H1 (cell line): ENCODE measurements at regions not wholly inside any gene's neighbourhood (a gene's known extent, or its start where the extent isn't known, plus 50 kb on each side); places are given as distances from the start of the nearest gene placed in this dataset.

Experiments used
- CTCF ChIP-seq, 3 experiments: IDR thresholded peaks; 1 replicate in 2 of 3; 2 replicates in 1 of 3; pipeline versions ENCODE4 v1.5.1 to v1.6.1; 2011; ENCODE audit warnings: low read length in 3 of 3, mild to moderate bottlenecking in 3 of 3, inconsistent platforms in 2 of 3, low read depth in 1 of 3, moderate library complexity in 1 of 3; ENCODE audit not compliant: insufficient read depth in 1 of 3; ENCODE audit errors: control extremely low read depth in 1 of 3
- RBBP5 ChIP-seq: IDR thresholded peaks from 2 replicates; pipeline ENCODE4 v1.7.1; 2012; ENCODE audit warnings: low read depth, mild to moderate bottlenecking, inconsistent platforms, low read length, moderate library complexity, borderline replicate concordance
- SIX5 ChIP-seq: IDR thresholded peaks from 2 replicates; pipeline ENCODE4 v1.6.1; 2011; ENCODE audit warnings: mild to moderate bottlenecking, low read depth, low read length

GRCh38 chr13:59280297-59280696 lies 883.4 kb downstream of the DIAPH3 start:
- no peak for TF ChIP-seq CTCF (IDR thresholded peaks at IDR 0.05; ENCODE audit: control extremely low read depth in 1 of 3, insufficient read depth in 1 of 3, low read depth in 1 of 3, low read length in 3 of 3)
- no peak for TF ChIP-seq RBBP5
- TF ChIP-seq SIX5: no peak
